ENCODE measurements at regions not wholly inside any gene's neighbourhood (a gene's known extent, or its start where the extent isn't known, plus 50 kb on each side); places are given as distances from the start of the nearest gene placed in this dataset.

DNA sequence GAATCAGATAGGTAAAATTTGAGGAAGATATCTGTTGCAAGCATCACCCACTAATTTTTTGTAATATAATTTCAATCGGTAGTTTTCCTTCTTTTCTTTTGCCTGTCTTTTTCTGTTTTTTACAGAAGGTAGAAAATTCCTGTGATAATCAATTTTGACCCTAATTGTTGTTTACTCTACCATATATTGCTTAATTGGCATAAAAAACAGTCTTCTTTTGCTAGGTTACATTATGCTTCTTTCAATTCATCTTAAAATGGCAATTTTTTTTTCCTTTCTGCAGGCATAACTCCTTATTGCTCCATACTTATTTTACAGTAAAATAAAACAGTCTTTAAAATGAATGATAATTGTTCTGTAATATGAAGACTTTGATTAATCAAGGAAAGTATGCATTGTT, 286.2 kb upstream of the LRP1B start (continued):
- TF ChIP-seq, protein P1, sequence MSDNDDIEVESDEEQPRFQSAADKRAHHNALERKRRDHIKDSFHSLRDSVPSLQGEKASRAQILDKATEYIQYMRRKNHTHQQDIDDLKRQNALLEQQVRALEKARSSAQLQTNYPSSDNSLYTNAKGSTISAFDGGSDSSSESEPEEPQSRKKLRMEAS (IDR thresholded peaks at IDR 0.05) = no peak

DNA sequence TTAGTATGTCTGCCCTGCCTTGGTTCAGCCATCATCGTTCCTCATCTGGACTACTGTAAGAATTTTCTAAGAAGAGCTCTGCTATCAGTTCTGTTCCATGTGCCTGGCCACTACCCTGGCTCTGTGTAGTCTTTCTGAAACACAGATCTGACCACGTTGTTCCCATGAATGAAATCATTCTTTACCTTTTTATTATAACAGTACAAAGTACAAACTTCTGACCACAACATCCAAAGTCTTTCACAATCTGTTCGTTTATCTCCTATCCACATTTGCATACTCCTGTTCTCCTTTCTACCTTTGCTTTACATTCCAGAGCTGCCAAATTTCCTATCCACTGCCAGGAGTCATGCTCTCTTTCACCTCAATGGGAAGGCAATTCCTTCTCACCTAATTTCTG, 284.6 kb upstream of the LRP1B start:
- Histone ChIP-seq H3K23me2 (ENCODE audit: low read depth, low read length) (no peaks in the 10 kb centered on the region), H3K79me2 (ENCODE audit: control insufficient read depth in 1 of 2, insufficient read depth in 2 of 2, low read length in 2 of 2) (no peaks in the 10 kb centered on the region), H2BK12ac (ENCODE audit: low read depth, low read length) (no peak overlapping the region), H3K9ac (replicated peaks in 1 of 4; ENCODE audit: extremely low read depth in 1 of 4, low read depth in 3 of 4, low read length in 3 of 4) (no peak overlapping the region), H3K18ac (ENCODE audit: extremely low read depth, low read length) (no peak overlapping the region), H2BK120ac (replicated peaks; ENCODE audit: low read depth, low read length) (no peak overlapping the region), H4K20me1 (replicated peaks in 1 of 2; ENCODE audit: control insufficient read depth in 1 of 2, insufficient read depth in 2 of 2, low read length in 2 of 2) (no peaks in the 10 kb centered on the region), H2BK15ac (ENCODE audit: low read length) (no peak overlapping the region), H3K4me1 (replicated peaks in 1 of 4; ENCODE audit: control insufficient read depth in 3 of 4, insufficient read depth in 4 of 4, low read length in 3 of 4) (no peaks in the 10 kb centered on the region), H2BK20ac (ENCODE audit: low read length) (no peak overlapping the region), H3K79me1 (ENCODE audit: low read depth, low read length) (no peaks in the 10 kb centered on the region), H3K14ac (ENCODE audit: insufficient read length) (no peak overlapping the region), H3K4me3 (ENCODE audit: extremely low read depth in 1 of 4, insufficient read depth in 2 of 4, low read depth in 3 of 4, low read length in 4 of 4) (no peak overlapping the region), H2BK5ac (ENCODE audit: low read depth, low read length) (no peak overlapping the region), H2AK5ac (ENCODE audit: low read depth, low read length) (no peak overlapping the region), H4K8ac (ENCODE audit: extremely low read depth, insufficient read depth, low read length) (no peak overlapping the region), H4K91ac (replicated peaks; ENCODE audit: insufficient read length, low read length) (no peak overlapping the region), H3K27ac (ENCODE audit: low read depth, low read length) (no peak overlapping the region), H3K23ac (ENCODE audit: insufficient read length) (no peak overlapping the region), H3K4me2 (ENCODE audit: insufficient read depth in 1 of 2, low read depth in 2 of 2, low read length in 2 of 2) (no peak overlapping the region), H3K27me3 (replicated peaks in 1 of 4; ENCODE audit: control insufficient read depth in 3 of 4, extremely low read depth in 1 of 4, insufficient read depth in 3 of 4, low read length in 3 of 4) (no peaks in the 10 kb centered on the region), H3K9me3 (ENCODE audit: insufficient read depth in 2 of 2, low read depth in 1 of 2, low read length in 1 of 2) (no peaks in the 10 kb centered on the region), H2AFZ (ENCODE audit: low read length) (no peak overlapping the region), H3K36me3 (ENCODE audit: control insufficient read depth in 2 of 4, insufficient read depth in 4 of 4, low read length in 3 of 4) (no peaks in the 10 kb centered on the region; a peak in 1 of 8 replicates), H4K5ac (ENCODE audit: insufficient read length, low read depth, low read length) (no peak overlapping the region), H3K56ac (replicated peaks; ENCODE audit: insufficient read length, low read depth, low read length) (no peak overlapping the region), H3K4ac (replicated peaks; ENCODE audit: insufficient read length, low read depth, low read length) (no peak overlapping the region)
- CTCF ChIA-PET (ENCODE audit: partially characterized antibody) = no interaction called here
- WGBS, 2 experiments (ENCODE audit: extremely low coverage in 1 of 2, insufficient coverage in 1 of 2, insufficient read length in 1 of 2, insufficient replicate concordance in 2 of 2, low coverage in 1 of 2, low lambda C conversion rate in 2 of 2, missing lambda C conversion rate in 1 of 2) = 89% methylated on average over 3 of the region's 3 CpGs; no CpG with 5 or more reads in 1 of the 2 experiments
- POLR2A ChIA-PET (ENCODE audit: partially characterized antibody) = no interaction called here
- DNase-seq (ENCODE audit: low read depth in 1 of 2, low spot score in 2 of 2) (no peak), FAIRE-seq (no peak)
- TF ChIP-seq GABPA (IDR thresholded peaks at IDR 0.05; ENCODE audit: borderline replicate concordance, insufficient read depth, low read length) = no peak
- TF ChIP-seq JUND (IDR thresholded peaks at IDR 0.05; ENCODE audit: low read length) = no peak
- no peak for TF ChIP-seq SP4 (IDR thresholded peaks at IDR 0.05; ENCODE audit: low read length)
- no peak for TF ChIP-seq EGR1 (IDR thresholded peaks at IDR 0.05; ENCODE audit: borderline replicate concordance, low read depth, low read length)
- no peak for TF ChIP-seq TAF7 (optimal IDR thresholded peaks at IDR 0.05; ENCODE audit: borderline replicate concordance, low read depth, low read length)
- TF ChIP-seq, protein P2, sequence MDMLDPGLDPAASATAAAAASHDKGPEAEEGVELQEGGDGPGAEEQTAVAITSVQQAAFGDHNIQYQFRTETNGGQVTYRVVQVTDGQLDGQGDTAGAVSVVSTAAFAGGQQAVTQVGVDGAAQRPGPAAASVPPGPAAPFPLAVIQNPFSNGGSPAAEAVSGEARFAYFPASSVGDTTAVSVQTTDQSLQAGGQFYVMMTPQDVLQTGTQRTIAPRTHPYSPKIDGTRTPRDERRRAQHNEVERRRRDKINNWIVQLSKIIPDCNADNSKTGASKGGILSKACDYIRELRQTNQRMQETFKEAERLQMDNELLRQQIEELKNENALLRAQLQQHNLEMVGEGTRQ (IDR thresholded peaks at IDR 0.05; ENCODE audit: low read length) = no peak
- no peak for TF ChIP-seq EP300 (IDR thresholded peaks at IDR 0.05; ENCODE audit: borderline replicate concordance in 1 of 2, low read depth in 2 of 2, low read length in 2 of 2)
- TF ChIP-seq PHF8 (conservative IDR thresholded peaks at IDR 0.05; ENCODE audit: low read depth, low read length) = no peak
- TF ChIP-seq BRCA1 (IDR thresholded peaks at IDR 0.05; ENCODE audit: low read depth, low read length) = no peak
- TF ChIP-seq SIX5 (IDR thresholded peaks at IDR 0.05; ENCODE audit: low read depth, low read length) = no peak
- TF ChIP-seq RXRA (IDR thresholded peaks at IDR 0.05; ENCODE audit: insufficient read depth, low read depth, low read length) = no peak

Measured in H1 (cell line).